Omental fat pad (tissue), 3 donors: ENCODE measurements at regions not wholly inside any gene's neighbourhood (a gene's known extent, or its start where the extent isn't known, plus 50 kb on each side); places are given as distances from the start of the nearest gene placed in this dataset. TPM values are rescaled to one million over a fixed set of nuclear protein-coding genes. Genes with fewer than 3 reads are reported as not detected.

Source experiments
- ATAC-seq: fragments of 150-250 bp; one replicate; pipeline ENCODE4 v1.9.1; 2016; ENCODE audit warnings: mild to moderate bottlenecking, moderate library complexity; ENCODE audit not compliant: low FRiP score
- DNase-seq: peaks from one replicate; pipeline ENCODE4 v3.0.0-alpha.2; 2019; ENCODE audit warnings: low spot score
- CTCF ChIP-seq, 3 donors: fragments of 450-650 bp; IDR thresholded peaks; one replicate each; pipeline ENCODE4 v1.5.1; 2016 to 2017; ENCODE audit warnings: antibody characterized with exemption in 3 of 3, mild to moderate bottlenecking in 3 of 3, moderate library complexity in 2 of 3
- small RNA-seq: library from RNA; depleted of rRNA; stranded (forward); fragments of <200 nt; gene quantifications from one replicate; pipeline ENCODE3, GENCODE V24; 2016

- DNase-seq (no peak), ATAC-seq (no peak)
- TF ChIP-seq CTCF (IDR thresholded peaks at IDR 0.05) = no peak
Measured at GRCh38 chr1:232108598-232108997, 482.0 kb downstream of the DISC1 start.

GRCh38 chr1:232106415-232106814 lies 479.8 kb downstream of the DISC1 start:
- DNase-seq (no peak), ATAC-seq (no peak)
- TF ChIP-seq CTCF (IDR thresholded peaks at IDR 0.05) = no peak

GRCh38 chr1:232105561-232105960 lies 479.0 kb downstream of the DISC1 start:
- ATAC-seq (no peak), DNase-seq (no peak)
- no peak for TF ChIP-seq CTCF (IDR thresholded peaks at IDR 0.05)

- no peak for ATAC-seq
- DNase-seq = no peak
- TF ChIP-seq CTCF (IDR thresholded peaks at IDR 0.05) = no peak
Measured at GRCh38 chr1:232101231-232101630, 474.6 kb downstream of the DISC1 start.

GRCh38 chr1:232096751-232097150 lies 470.2 kb downstream of the DISC1 start:
- TF ChIP-seq CTCF (IDR thresholded peaks at IDR 0.05) = no peak
- DNase-seq (no peak), ATAC-seq (no peak)

Small RNA genes lying in the stretch of these regions (small RNA-seq; reads per million reads assigned to genes)
- gene BX323014.1 (not detected), gene RN7SL299P (not detected)
